Astrocyte (in vitro differentiated cells and primary cell): ENCODE measurements at regions not wholly inside any gene's neighbourhood (a gene's known extent, or its start where the extent isn't known, plus 50 kb on each side); places are given as distances from the start of the nearest gene placed in this dataset.

Experiments
- CTCF ChIP-seq: IDR thresholded peaks from 2 replicates; pipeline ENCODE4 v1.5.1; 2011; ENCODE audit warnings: low read depth, mild to moderate bottlenecking, inconsistent platforms, low read length, moderate library complexity; ENCODE audit not compliant: insufficient read depth
- EZH2 ChIP-seq: IDR thresholded peaks from 2 replicates; pipeline ENCODE4 v1.6.1; 2012; ENCODE audit warnings: mild to moderate bottlenecking, low read length, inconsistent platforms; ENCODE audit not compliant: insufficient read depth

GRCh38 chr6:53441035-53441493 lies 92.3 kb upstream of the ELOVL5 start:
- no peak for TF ChIP-seq CTCF
- TF ChIP-seq EZH2: no peak
